ENCODE measurements at regions not wholly inside any gene's neighbourhood (a gene's known extent, or its start where the extent isn't known, plus 50 kb on each side); places are given as distances from the start of the nearest gene placed in this dataset.

DNA sequence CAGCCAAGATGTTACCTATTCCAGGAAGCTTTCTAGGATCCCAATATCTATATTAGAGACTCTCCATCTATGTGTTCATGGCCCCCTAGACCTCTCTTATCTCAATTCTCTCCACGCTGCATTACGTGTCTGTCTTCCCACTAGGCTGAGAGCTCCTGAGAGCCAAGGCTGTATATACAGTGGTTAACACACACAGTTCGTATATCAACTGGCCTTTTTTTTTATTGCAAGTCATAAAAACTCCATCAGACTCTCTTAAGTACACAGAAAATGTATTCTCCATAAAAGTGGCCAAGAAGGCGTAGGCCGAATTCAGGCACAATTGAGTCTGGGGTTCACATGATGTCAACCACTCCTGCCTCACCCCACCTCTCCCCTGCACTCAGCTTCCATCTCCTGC lies 115.9 kb downstream of the TRIM29 start:
- ChIA-PET CTCF (interaction anchor here (1.1 kb wide), 1 partner anchor 9 kb away, joined by 3 read pairs; no protein-coding TSS in a partner anchor), POLR2A (ENCODE audit: unreplicated experiment) (no interaction called here)
- no peak overlapping the region for H3K23ac ChIP-seq (ENCODE audit: low read depth, low read length)
- WGBS, 2 experiments (ENCODE audit: extremely low coverage in 2 of 2, insufficient read length in 1 of 2): 100% methylated on average over 2 of the region's 5 CpGs; no CpG with 5 or more reads in 1 of the 2 experiments
- dilution Hi-C loops (cut with HindIII; ENCODE audit: low sequenced_read_pairs, unreplicated experiment): no loop called here
- no peak overlapping the region for H2AK5ac ChIP-seq (ENCODE audit: low read depth, low read length)
- no peak overlapping the region for H3K56ac ChIP-seq (ENCODE audit: extremely low read depth, insufficient read depth, low read length)
- DNase-seq (no peak), ATAC-seq (ENCODE audit: low read depth) (no peak)
- intact Hi-C loops (cut with micrococcal nuclease): no loop called here
- H4K91ac ChIP-seq (ENCODE audit: insufficient read depth, low read depth, low read length): no peak overlapping the region
- no peak overlapping the region for H3K18ac ChIP-seq (ENCODE audit: low read depth, low read length)
- TF ChIP-seq CEBPB (IDR thresholded peaks at IDR 0.05; ENCODE audit: low read depth, low read length): no peak
- no peak for TF ChIP-seq MAZ (IDR thresholded peaks at IDR 0.05; ENCODE audit: borderline replicate concordance, low read depth, low read length)
- TF ChIP-seq, protein P1, sequence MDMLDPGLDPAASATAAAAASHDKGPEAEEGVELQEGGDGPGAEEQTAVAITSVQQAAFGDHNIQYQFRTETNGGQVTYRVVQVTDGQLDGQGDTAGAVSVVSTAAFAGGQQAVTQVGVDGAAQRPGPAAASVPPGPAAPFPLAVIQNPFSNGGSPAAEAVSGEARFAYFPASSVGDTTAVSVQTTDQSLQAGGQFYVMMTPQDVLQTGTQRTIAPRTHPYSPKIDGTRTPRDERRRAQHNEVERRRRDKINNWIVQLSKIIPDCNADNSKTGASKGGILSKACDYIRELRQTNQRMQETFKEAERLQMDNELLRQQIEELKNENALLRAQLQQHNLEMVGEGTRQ (IDR thresholded peaks at IDR 0.05; ENCODE audit: low read depth, low read length): no peak
- no peak for TF ChIP-seq BHLHE40 (IDR thresholded peaks at IDR 0.05; ENCODE audit: low read depth, low read length)
- TF ChIP-seq NFE2L2 (IDR thresholded peaks at IDR 0.05; ENCODE audit: low read depth, low read length): no peak
- TF ChIP-seq FOS (IDR thresholded peaks at IDR 0.05; ENCODE audit: low read depth, low read length): no peak
- H2BK5ac ChIP-seq (ENCODE audit: low read depth, low read length, poor library complexity, severe bottlenecking): no peak overlapping the region
- H2BK20ac ChIP-seq (ENCODE audit: low read depth, low read length): no peak overlapping the region
- H2BK120ac ChIP-seq (ENCODE audit: low read depth, low read length): no peak overlapping the region
- H3K9ac ChIP-seq (ENCODE audit: low read depth, low read length): no peak overlapping the region
- no peak overlapping the region for H4K5ac ChIP-seq (ENCODE audit: low read depth, low read length)
- no peaks in the 10 kb centered on the region for H3K36me3 ChIP-seq (ENCODE audit: control insufficient read depth, insufficient read depth, low read length)
- H3K4ac ChIP-seq (ENCODE audit: low read depth, low read length): no peak overlapping the region
- BruUV-seq (replicated peaks): no TSS peak
- H2AK9ac ChIP-seq (replicated peaks; ENCODE audit: low read depth, low read length, poor library complexity): no peak overlapping the region
- H4K20me1 ChIP-seq (ENCODE audit: insufficient read depth, low read length): no peaks in the 10 kb centered on the region
- no peak overlapping the region for H2BK15ac ChIP-seq (ENCODE audit: low read depth, low read length)
- H3K9me3 ChIP-seq (ENCODE audit: control insufficient read depth, insufficient read depth, low read length): no peaks in the 10 kb centered on the region
- H3K4me1 ChIP-seq (ENCODE audit: control insufficient read depth, insufficient read depth, low read length): no peaks in the 10 kb centered on the region
- peaks cover 7% of the 10 kb centered on the region for H3K27me3 ChIP-seq (ENCODE audit: control insufficient read depth, insufficient read depth, low read length)
- H3K9me1 ChIP-seq (ENCODE audit: insufficient read depth, low read length): no peaks in the 10 kb centered on the region
- H4K8ac ChIP-seq (ENCODE audit: low read depth in 2 of 2, low read length in 2 of 2): no peak overlapping the region
- in situ Hi-C loops (cut with MboI; ENCODE audit: low sequenced_read_pairs): no loop called here
- no peak overlapping the region for H2AFZ ChIP-seq (replicated peaks; ENCODE audit: low read length, poor library complexity)
- H3K79me1 ChIP-seq (ENCODE audit: low read depth in 1 of 2, low read length in 2 of 2): no peaks in the 10 kb centered on the region
- no peak overlapping the region for H3K14ac ChIP-seq (replicated peaks; ENCODE audit: low read depth, low read length)
- no peak overlapping the region for H3K4me2 ChIP-seq (ENCODE audit: low read depth, low read length)
- no peak overlapping the region for H3K4me3 ChIP-seq (ENCODE audit: insufficient read depth, low read depth, low read length)
- H3K27ac ChIP-seq (ENCODE audit: insufficient read depth, low read length): no peak overlapping the region

Data from IMR-90 (cell line).